Skeletal muscle tissue (tissue), 3 donors: ENCODE measurements at regions not wholly inside any gene's neighbourhood (a gene's known extent, or its start where the extent isn't known, plus 50 kb on each side); places are given as distances from the start of the nearest gene placed in this dataset.

Experiments used
- H3K27ac ChIP-seq: one replicate; pipeline ENCODE4 v1.7.0; 2013; ENCODE audit warnings: mild to moderate bottlenecking, low read depth, low read length, inconsistent platforms
- H3K27me3 ChIP-seq, 3 donors: one replicate each; pipeline ENCODE4 v1.7.0; 2013; ENCODE audit warnings: low read length in 3 of 3; ENCODE audit not compliant: control insufficient read depth in 3 of 3, insufficient read depth in 3 of 3
- H3K36me3 ChIP-seq, 3 donors: one replicate each; pipeline ENCODE4 v1.7.0; 2013; ENCODE audit warnings: low read length in 3 of 3; ENCODE audit not compliant: control insufficient read depth in 3 of 3, insufficient read depth in 3 of 3
- H3K4me1 ChIP-seq, 3 donors: one replicate each; pipeline ENCODE4 v1.7.0; 2013; ENCODE audit warnings: low read length in 3 of 3, mild to moderate bottlenecking in 3 of 3; ENCODE audit not compliant: control insufficient read depth in 3 of 3, insufficient read depth in 3 of 3
- H3K4me3 ChIP-seq, 3 donors: one replicate each; pipeline ENCODE4 v1.7.0; 2013; ENCODE audit warnings: low read length in 3 of 3
- H3K9ac ChIP-seq, 3 donors: one replicate each; pipeline ENCODE4 v1.7.0; 2013; ENCODE audit warnings: low read length in 3 of 3, mild to moderate bottlenecking in 3 of 3, moderate library complexity in 2 of 3, low read depth in 1 of 3
- H3K9me3 ChIP-seq, 3 donors: one replicate each; pipeline ENCODE4 v1.7.0; 2013; ENCODE audit warnings: low read length in 3 of 3; ENCODE audit not compliant: control insufficient read depth in 3 of 3
- donor health status: Osteomylitis.

DNA sequence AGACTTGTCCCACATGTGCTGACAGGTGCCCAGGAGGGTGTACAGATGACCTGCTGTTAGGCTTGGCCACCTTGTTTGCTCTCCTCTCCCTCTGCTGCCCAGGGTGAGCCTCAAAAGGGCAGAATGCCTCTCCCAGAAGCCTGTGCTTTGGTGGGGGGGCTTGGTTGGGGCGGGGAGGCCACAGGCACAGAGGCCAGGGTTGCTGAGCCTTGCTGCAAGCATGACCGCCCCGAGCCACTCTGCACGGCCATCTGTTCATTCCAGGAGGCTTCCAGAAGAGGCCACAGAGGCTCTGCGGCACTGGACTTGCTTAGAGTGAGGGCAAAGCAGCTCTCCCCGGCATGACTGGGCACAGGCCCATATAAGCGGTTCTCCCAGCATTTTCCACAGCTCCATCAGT is 190.8 kb downstream of the GLRX3 start:
- Histone ChIP-seq H3K27ac (no peak overlapping the region), H3K4me3 (no peak overlapping the region), H3K9me3 (peaks cover 0 to 5% (median 3%) of the 10 kb centered on the region in 3 donors), H3K4me1 (no peaks in the 10 kb centered on the region), H3K36me3 (no peaks in the 10 kb centered on the region), H3K9ac (no peak overlapping the region), H3K27me3 (peaks cover 0 to 9% (median 0%) of the 10 kb centered on the region in 3 donors)

DNA sequence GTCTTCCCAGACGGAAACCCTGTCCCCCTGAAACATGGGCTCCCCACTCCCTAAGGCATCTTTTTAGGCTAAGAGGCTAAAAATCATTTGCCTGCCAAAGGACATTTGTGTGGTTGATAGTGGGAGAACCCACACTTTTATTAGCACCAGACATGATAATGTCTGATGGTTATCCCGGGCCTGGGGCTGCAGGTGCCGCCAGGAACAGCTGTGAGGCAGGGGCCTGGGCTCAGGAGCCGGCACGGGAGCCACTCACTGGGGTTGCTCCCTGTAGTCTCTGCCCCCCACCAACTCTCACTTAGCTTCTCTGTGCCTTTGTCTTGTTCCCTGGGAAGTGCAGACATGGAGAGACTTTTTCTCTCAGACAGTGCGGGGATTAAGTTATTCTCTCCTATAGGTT is 193.6 kb downstream of the GLRX3 start:
- Histone ChIP-seq H3K9me3 (peaks cover 0 to 5% (median 3%) of the 10 kb centered on the region in 3 donors), H3K27me3 (peaks cover 0 to 9% (median 0%) of the 10 kb centered on the region in 3 donors), H3K36me3 (no peaks in the 10 kb centered on the region), H3K4me3 (no peak overlapping the region), H3K9ac (no peak overlapping the region), H3K4me1 (no peaks in the 10 kb centered on the region), H3K27ac (no peak overlapping the region)

DNA sequence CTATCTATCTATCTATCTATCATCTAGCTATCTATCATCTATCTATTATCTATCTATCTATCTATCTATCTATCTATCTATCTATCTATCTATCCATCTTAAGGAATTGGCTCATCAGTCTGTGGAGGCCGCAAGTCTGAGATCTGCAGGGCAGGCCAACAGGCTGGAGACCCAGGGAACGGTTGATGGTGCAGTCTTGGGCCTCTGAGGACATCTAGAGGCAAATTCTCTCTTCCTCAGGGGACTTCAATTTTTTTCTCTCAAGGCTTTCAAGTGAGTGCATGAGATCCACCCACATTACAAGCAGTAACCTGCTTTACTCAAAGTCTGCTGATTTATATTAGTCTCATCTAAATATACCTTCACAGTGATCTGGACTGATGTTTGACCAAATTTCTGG is 197.0 kb downstream of the GLRX3 start:
- no peaks in the 10 kb centered on the region for H3K36me3 ChIP-seq

DNA sequence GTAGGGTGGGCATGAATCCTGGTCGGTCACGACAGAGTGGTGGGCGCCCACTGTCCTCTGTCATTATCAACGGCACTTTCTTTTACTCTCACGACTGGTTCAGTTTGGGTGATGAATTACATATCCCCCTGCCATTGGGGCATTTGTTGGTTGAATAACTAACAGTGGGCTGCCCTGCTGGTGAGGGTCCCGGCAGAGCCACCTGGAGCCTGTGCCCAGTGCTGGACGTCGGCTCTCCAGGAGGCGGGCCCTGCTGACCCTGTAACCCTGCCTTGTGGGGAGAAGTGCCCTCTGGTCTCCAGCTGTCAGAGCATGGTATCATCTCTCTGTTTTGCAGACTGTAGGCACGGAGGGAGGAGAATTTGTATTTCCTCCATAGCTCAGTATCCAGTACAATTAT is 199.1 kb downstream of the GLRX3 start:
- Histone ChIP-seq H3K27me3 (peaks cover 0 to 10% (median 6%) of the 10 kb centered on the region in 3 donors), H3K4me1 (peaks cover 10 to 20% (median 17%) of the 10 kb centered on the region in 3 donors)

More for the DNA sequence above, 197.0 kb downstream of the GLRX3 start:
- H3K9me3 ChIP-seq = no peaks in the 10 kb centered on the region
- H3K27ac ChIP-seq = no peak overlapping the region
- no peak overlapping the region for H3K4me3 ChIP-seq
- H3K4me1 ChIP-seq = peaks cover 10 to 17% (median 15%) of the 10 kb centered on the region in 3 donors
- peaks cover 0 to 9% (median 8%) of the 10 kb centered on the region in 3 donors for H3K27me3 ChIP-seq
- H3K9ac ChIP-seq = no peak overlapping the region

DNA sequence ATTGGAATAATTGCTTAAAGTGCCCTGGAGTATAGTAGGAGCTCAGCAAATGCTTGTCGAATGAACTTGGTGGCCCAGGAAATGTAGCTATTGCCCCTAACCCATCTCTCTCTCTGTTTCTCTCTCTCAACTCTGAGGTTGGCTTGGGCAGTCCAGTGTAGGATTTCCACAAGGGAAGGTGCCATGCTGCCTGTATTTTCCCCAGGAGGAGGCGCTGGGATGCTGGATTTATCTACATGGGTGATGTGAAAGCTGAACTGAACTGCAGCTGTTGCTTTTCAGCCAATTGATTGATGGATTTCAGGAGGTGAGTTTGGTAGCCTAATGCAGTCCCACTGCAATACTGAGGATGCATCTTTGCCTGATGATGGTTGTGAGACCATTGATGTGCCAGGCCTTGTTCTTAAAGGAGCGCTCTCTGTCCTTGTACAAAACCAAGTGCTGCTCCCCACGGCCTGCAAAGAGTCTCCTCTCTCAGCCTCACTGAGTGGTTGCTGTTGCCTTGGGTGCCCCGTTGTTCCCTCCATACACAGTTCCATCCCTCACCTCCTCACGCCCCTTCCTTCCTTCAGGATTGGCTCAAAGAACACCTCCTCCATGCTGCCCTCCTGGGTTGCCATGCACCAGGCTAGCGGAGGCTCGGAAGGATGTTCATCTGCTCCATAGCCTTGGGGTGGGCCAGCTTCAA is 200.6 kb downstream of the GLRX3 start:
- Histone ChIP-seq H3K4me1 (peaks cover 10 to 20% (median 17%) of the 10 kb centered on the region in 3 donors), H3K27ac (no peak overlapping the region), H3K9me3 (no peaks in the 10 kb centered on the region), H3K9ac (peak overlapping the region in 1 of 3 donors; percentile 33), H3K4me3 (peak overlapping the region in 1 of 3 donors; percentile 45), H3K36me3 (no peaks in the 10 kb centered on the region), H3K27me3 (peaks cover 0 to 13% (median 13%) of the 10 kb centered on the region in 3 donors)

More for the DNA sequence above, 199.1 kb downstream of the GLRX3 start:
- H3K36me3 ChIP-seq = no peaks in the 10 kb centered on the region
- no peaks in the 10 kb centered on the region for H3K9me3 ChIP-seq
- no peak overlapping the region for H3K4me3 ChIP-seq
- no peak overlapping the region for H3K27ac ChIP-seq
- no peak overlapping the region for H3K9ac ChIP-seq

DNA sequence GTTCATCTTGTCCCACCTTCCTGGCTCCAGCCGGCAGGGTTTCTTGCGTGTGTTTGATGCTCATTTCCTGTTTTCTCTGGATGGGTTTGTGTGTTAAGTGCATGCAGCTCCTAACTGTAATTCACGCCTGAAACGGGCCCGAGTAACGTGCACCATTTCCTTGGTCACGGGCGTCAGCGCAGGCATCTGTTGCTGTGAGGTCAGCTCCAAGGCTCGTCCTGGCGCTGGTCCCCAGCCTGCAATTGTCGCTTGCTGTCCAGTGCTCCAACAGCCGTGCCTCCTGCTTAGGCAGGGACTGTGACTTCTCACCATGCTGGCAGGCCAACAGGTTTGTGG is 201.1 kb downstream of the GLRX3 start:
- Histone ChIP-seq H3K27me3 (peaks cover 0 to 13% (median 13%) of the 10 kb centered on the region in 3 donors), H3K4me3 (peak overlapping the region in 1 of 3 donors; percentile 45), H3K27ac (no peak overlapping the region), H3K9ac (peak overlapping the region in 1 of 3 donors; percentile 33), H3K4me1 (peaks cover 10 to 20% (median 17%) of the 10 kb centered on the region in 3 donors), H3K36me3 (no peaks in the 10 kb centered on the region), H3K9me3 (no peaks in the 10 kb centered on the region)

DNA sequence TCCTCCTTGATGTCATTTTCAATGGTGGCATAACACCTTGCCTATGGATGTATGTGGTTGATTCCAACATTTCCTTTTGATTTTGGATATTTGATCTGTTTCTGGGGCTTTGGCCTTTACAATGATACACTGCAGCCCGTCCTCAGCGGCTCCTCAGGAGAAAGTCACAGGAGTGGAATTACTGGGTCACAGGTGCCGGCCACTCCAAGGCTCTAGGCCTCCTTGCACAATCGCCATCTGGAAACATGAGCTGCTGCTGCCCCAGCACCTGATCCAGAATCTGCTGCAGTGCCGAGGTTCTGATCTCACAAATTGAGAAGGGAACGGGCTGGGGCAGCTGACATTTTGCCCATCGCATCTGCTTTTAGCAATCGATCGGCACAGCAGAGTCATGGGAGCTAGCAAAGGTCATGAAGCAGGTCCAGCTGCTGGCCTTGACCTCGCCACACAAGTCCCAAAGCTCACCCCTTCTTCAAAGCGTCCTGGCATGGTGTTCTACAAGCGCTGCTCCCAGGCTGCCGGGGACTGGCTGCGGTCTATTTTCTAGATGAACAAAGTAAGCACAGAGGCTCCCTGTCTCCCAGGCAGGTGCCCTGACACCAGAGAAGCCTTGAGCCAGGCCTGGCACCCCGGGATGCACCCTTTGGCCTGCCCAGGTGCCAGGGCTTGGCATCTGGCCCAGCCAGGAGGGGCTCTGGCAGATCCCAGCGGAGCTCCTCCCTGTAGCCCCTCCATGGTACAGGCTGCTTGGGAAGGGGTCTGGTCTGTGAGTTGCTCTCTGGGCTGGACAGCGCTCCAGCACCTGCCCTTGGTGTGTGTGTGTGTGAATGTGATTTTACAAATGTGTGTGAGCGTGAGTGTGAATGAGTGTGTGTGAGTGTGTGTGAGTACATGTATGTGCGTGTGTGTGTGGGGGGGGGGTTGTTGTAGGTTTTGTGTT is 201.8 kb downstream of the GLRX3 start:
- Histone ChIP-seq H3K4me1 (peaks cover 10 to 20% (median 17%) of the 10 kb centered on the region in 3 donors), H3K9ac (peak overlapping the region in 1 of 3 donors; percentile 33), H3K9me3 (no peaks in the 10 kb centered on the region), H3K27me3 (peaks cover 0 to 13% (median 13%) of the 10 kb centered on the region in 3 donors), H3K27ac (no peak overlapping the region), H3K36me3 (no peaks in the 10 kb centered on the region), H3K4me3 (peak overlapping the region in 1 of 3 donors; percentile 56)

DNA sequence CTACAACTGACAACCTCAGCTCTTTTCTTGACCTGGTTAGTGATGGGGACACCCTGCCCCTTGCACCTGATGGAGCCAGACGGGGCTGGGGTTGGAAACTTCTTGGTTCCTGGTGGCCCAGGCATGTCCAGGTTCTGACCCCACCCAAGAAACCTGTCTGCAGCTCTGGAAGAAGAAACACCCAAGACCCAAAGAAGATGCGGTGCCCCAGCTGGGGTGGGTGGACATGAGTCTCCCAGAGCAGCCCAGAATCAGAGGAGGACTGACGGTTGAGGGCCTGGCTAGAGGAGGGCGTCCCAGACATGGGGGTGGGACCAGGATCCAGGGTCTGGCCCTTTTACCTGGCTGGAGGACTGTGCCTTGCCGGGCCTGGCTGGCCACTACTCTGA is 202.4 kb downstream of the GLRX3 start:
- Histone ChIP-seq H3K27me3 (peaks cover 0 to 13% (median 13%) of the 10 kb centered on the region in 3 donors), H3K4me3 (no peak overlapping the region)

DNA sequence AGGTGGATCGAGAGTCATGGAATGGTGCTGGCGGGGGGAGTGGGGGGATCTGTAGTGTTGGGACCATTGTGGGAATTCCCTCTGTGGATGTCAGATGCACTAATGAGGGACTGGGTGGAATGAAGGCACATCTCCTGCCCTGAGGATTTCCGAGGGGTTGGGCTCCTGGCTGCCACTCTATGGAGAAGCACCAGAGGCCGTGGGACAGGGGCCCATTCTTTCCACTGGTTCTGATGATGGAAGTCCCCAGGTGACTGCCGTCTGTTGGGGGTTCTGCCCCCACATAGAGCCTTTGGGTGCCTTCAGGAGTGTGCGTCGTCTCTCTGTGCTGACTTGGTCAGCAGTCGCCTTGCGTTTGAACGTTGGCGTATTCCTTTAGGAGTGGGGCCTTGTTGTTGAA is 202.9 kb downstream of the GLRX3 start:
- Histone ChIP-seq H3K9me3 (no peaks in the 10 kb centered on the region), H3K27ac (no peak overlapping the region), H3K36me3 (no peaks in the 10 kb centered on the region), H3K4me1 (peaks cover 10 to 20% (median 17%) of the 10 kb centered on the region in 3 donors), H3K9ac (no peak overlapping the region), H3K27me3 (peaks cover 0 to 13% (median 13%) of the 10 kb centered on the region in 3 donors), H3K4me3 (no peak overlapping the region)

More for the DNA sequence above, 202.4 kb downstream of the GLRX3 start:
- H3K9me3 ChIP-seq = no peaks in the 10 kb centered on the region
- no peak overlapping the region for H3K9ac ChIP-seq
- no peak overlapping the region for H3K27ac ChIP-seq
- no peaks in the 10 kb centered on the region for H3K36me3 ChIP-seq
- H3K4me1 ChIP-seq = peaks cover 10 to 20% (median 17%) of the 10 kb centered on the region in 3 donors
